K562 (cell line): ENCODE measurements at regions not wholly inside any gene's neighbourhood (a gene's known extent, or its start where the extent isn't known, plus 50 kb on each side); places are given as distances from the start of the nearest gene placed in this dataset.

ENCODE experiments used
- ATAC-seq: fragments of 200-7000 bp; cut with Tn5 transposase; 3 replicates; pipeline ENCODE4 v1.9.1; 2020; ENCODE audit warnings: moderate library complexity
- BruUV-seq: library from RNA; stranded (reverse); fragments of 400-500 nt; replicated peaks from 2 replicates; lab custom pipeline; 2021; lab: Mats Ljungman, UMichigan
- CTCF ChIA-PET: fragments of 300-600 bp; formaldehyde crosslinking; extraction: SDS; loops from one replicate; lab custom pipeline; 2021; ENCODE audit warnings: low intra/inter-chr PET ratio; lab: Yijun Ruan, JAX
- POLR2A ChIA-PET: fragments of 300-600, 350-650 bp; sonication (Branson Sonifier 250); formaldehyde crosslinking; extraction: SDS; loops from one replicate; lab custom pipeline; 2021; ENCODE audit warnings: antibody characterized with exemption, inconsistent platforms; lab: Yijun Ruan, JAX
- DNase-seq, 4 experiments: peaks; one replicate each; pipeline versions ENCODE4 v3.0.0 to v3.0.0-alpha.2; 2011 to 2018; ENCODE audit warnings: low spot score in 3 of 4, mixed read lengths in 3 of 4; ENCODE audit errors: extremely low read depth in 1 of 4
- FAIRE-seq: peaks from 2 replicates; lab custom pipeline; 2011; peaks lifted over from hg19 to GRCh38; lab: Jason Lieb, UNC
- H2AFZ ChIP-seq: 2 replicates; pipeline ENCODE4 v1.6.0; 2011; ENCODE audit warnings: low read depth, low read length, control low read depth, inconsistent platforms
- H3K27ac ChIP-seq: fragments of 200-600 bp; 3 replicates; pipeline ENCODE4 v1.8.0; 2011; ENCODE audit warnings: low read depth, mild to moderate bottlenecking, control low read depth, inconsistent platforms, low read length, moderate library complexity, mixed read lengths; ENCODE audit errors: extremely low read depth
- H3K27me3 ChIP-seq, 2 experiments: fragments of 300-600 bp in 1 of 2; 2 replicates in 1 of 2; 3 replicates in 1 of 2; pipeline versions ENCODE4 v1.6.0 to v1.8.0; 2011; ENCODE audit warnings: inconsistent platforms in 2 of 2, low read length in 2 of 2, mild to moderate bottlenecking in 1 of 2, mixed read lengths in 1 of 2, moderate library complexity in 1 of 2; ENCODE audit not compliant: control insufficient read depth in 2 of 2, insufficient read depth in 2 of 2
- H3K36me3 ChIP-seq: fragments of 300-600 bp; 3 replicates; pipeline ENCODE4 v1.8.0; 2011; ENCODE audit warnings: mild to moderate bottlenecking, low read length, inconsistent platforms; ENCODE audit not compliant: control insufficient read depth, insufficient read depth
- H3K4me1 ChIP-seq, 2 experiments: fragments of 200-600 bp in 1 of 2; replicated peaks in 1 of 2; 2 replicates in 1 of 2; 3 replicates in 1 of 2; pipeline versions ENCODE4 v1.5.1 to v1.8.0; 2011; ENCODE audit warnings: inconsistent platforms in 2 of 2, low read length in 2 of 2, mild to moderate bottlenecking in 1 of 2, mixed read lengths in 1 of 2, moderate library complexity in 1 of 2; ENCODE audit not compliant: control insufficient read depth in 2 of 2, insufficient read depth in 2 of 2
- H3K4me2 ChIP-seq: 2 replicates; pipeline ENCODE4 v1.6.1; 2011; ENCODE audit warnings: low read length, control low read depth, inconsistent platforms, mixed read lengths; ENCODE audit not compliant: insufficient read depth
- H3K4me3 ChIP-seq: fragments of 200-600 bp; sonication (generic), shearing (Covaris generic); 2 replicates; pipeline ENCODE4 v1.5.1; 2016; ENCODE audit warnings: control low read depth, inconsistent platforms
- H3K79me2 ChIP-seq: fragments of 200-600 bp; 3 replicates; pipeline ENCODE4 v1.8.0; 2011; ENCODE audit warnings: low read length, inconsistent platforms; ENCODE audit not compliant: control insufficient read depth, insufficient read depth
- H3K9ac ChIP-seq, 2 experiments: 2 replicates each; pipeline versions ENCODE4 v1.6.0 to v1.6.1; 2011; ENCODE audit warnings: low read depth in 2 of 2, low read length in 2 of 2, control low read depth in 1 of 2, inconsistent platforms in 1 of 2, mild to moderate bottlenecking in 1 of 2, mixed read lengths in 1 of 2; ENCODE audit not compliant: insufficient read depth in 1 of 2
- H3K9me1 ChIP-seq: one replicate; pipeline ENCODE4 v1.6.0; 2011; ENCODE audit warnings: inconsistent platforms, mild to moderate bottlenecking, low read length, moderate library complexity; ENCODE audit not compliant: control insufficient read depth, insufficient read depth
- H3K9me3 ChIP-seq: replicated peaks from 2 replicates; pipeline ENCODE4 v1.5.1; 2011; ENCODE audit warnings: low read depth, low read length, inconsistent platforms; ENCODE audit not compliant: control insufficient read depth, insufficient read depth
- H4K20me1 ChIP-seq: replicated peaks from 2 replicates; pipeline ENCODE4 v1.6.1; 2011; ENCODE audit warnings: low read length, inconsistent platforms, mixed read lengths; ENCODE audit not compliant: control insufficient read depth, insufficient read depth
- EZH2 ChIP-seq: IDR thresholded peaks from 2 replicates; pipeline ENCODE4 v1.6.1; 2012; ENCODE audit warnings: low read depth, mild to moderate bottlenecking, inconsistent platforms, low read length, borderline replicate concordance
- FOXJ2 ChIP-seq: fragments of 200-800 bp; sonication (Bioruptor generic); IDR thresholded peaks from 2 replicates; pipeline ENCODE4 v1.6.1; 2016; ENCODE audit warnings: missing genetic modification characterization, missing compliant biosample characterization
- NUFIP1 ChIP-seq: fragments of 450-650 bp; IDR thresholded peaks from 2 replicates; pipeline ENCODE4 v1.6.1; 2018; ENCODE audit not compliant: partially characterized antibody
- PHF20 ChIP-seq: fragments of 450-650 bp; IDR thresholded peaks from 2 replicates; pipeline ENCODE4 v1.6.1; 2018; ENCODE audit not compliant: partially characterized antibody
- SREBF1 ChIP-seq: fragments of 150-350 bp; IDR thresholded peaks from 2 replicates; pipeline ENCODE4 v1.6.1; 2014; ENCODE audit warnings: antibody characterized with exemption, low read depth, low read length, borderline replicate concordance
- TCF7 ChIP-seq: sonication (generic); IDR thresholded peaks from 2 replicates; pipeline ENCODE4 v1.6.1; 2016; ENCODE audit warnings: antibody characterized with exemption, borderline replicate concordance
- WGBS: fragments of 100-300 bp; shearing (Covaris generic); methylation state at CpG from one replicate; pipeline ENCODE4 v1.1.6; 2016; ENCODE audit warnings: low coverage, mixed read lengths; ENCODE audit not compliant: insufficient coverage; ENCODE audit errors: missing lambda C conversion rate; 5-methylcytosine and 5-hydroxymethylcytosine counted together
- in situ Hi-C: fragments of 300-500 bp; cut with MboI; formaldehyde crosslinking; loops from 4 replicates; pipeline ENCODE4 v1.15.0; 2018; ENCODE audit warnings: inconsistent platforms, mixed read lengths
- intact Hi-C: fragments of 100-400 bp; cut with micrococcal nuclease; formaldehyde crosslinking; loops from 2 replicates; pipeline ENCODE4 v1.14.2; 2022
- TF ChIP-seq, protein P1 (sequence below): fragments of 200-800 bp; sonication (Bioruptor generic); IDR thresholded peaks from 2 replicates; pipeline ENCODE4 v1.6.1; 2016; ENCODE audit warnings: missing genetic modification characterization, missing compliant biosample characterization
- TF ChIP-seq, protein P2 (sequence below): fragments of 450-650 bp; IDR thresholded peaks from 2 replicates; pipeline ENCODE4 v1.6.1; 2016; ENCODE audit warnings: mild to moderate bottlenecking

DNA sequence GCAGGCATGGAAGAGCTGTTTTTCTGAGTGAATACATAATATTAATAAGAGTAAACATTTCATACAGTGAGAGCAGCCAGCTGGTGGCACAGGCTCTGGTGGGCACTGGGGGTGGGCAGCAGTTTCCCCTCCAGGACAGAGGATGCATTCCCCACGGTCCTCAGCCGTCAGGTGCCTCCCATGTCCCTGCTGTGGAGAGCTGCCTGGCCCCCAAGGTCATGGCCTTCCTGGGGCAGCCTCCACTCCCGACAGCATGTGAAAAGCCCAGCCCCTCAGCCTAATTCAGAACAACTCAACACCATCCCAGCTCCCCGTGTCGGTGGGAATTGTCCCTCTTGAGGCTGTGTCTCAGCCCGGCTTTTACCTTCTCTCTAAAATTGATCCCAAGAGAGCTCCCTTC is 147.4 kb downstream of the GALR1 start:
- no peak overlapping the region for H3K27ac ChIP-seq
- no peaks in the 10 kb centered on the region for H3K36me3 ChIP-seq
- no peak overlapping the region for H3K9ac ChIP-seq
- intact Hi-C loops (no loop called here), in situ Hi-C loops (no loop called here)
- BruUV-seq = no TSS peak
- WGBS = 0% methylated on average over 6 of the region's 6 CpGs
- H3K9me1 ChIP-seq = no peaks in the 10 kb centered on the region
- no peaks in the 10 kb centered on the region for H3K9me3 ChIP-seq
- ATAC-seq (no peak), FAIRE-seq (no peak), DNase-seq (no peak)
- no peaks in the 10 kb centered on the region for H3K27me3 ChIP-seq
- no peak overlapping the region for H3K4me3 ChIP-seq
- TF ChIP-seq FOXJ2 (tag) = no peak
- H2AFZ ChIP-seq = no peak overlapping the region
- CTCF ChIA-PET = no interaction called here
- H3K4me1 ChIP-seq = no peaks in the 10 kb centered on the region
- POLR2A ChIA-PET = interaction anchor here (0.7 kb wide), 1 partner anchor 17 kb away, joined by 3 read pairs; no protein-coding TSS in a partner anchor
- no peak overlapping the region for H3K4me2 ChIP-seq
- no peaks in the 10 kb centered on the region for H3K79me2 ChIP-seq
- H4K20me1 ChIP-seq = no peaks in the 10 kb centered on the region

DNA sequence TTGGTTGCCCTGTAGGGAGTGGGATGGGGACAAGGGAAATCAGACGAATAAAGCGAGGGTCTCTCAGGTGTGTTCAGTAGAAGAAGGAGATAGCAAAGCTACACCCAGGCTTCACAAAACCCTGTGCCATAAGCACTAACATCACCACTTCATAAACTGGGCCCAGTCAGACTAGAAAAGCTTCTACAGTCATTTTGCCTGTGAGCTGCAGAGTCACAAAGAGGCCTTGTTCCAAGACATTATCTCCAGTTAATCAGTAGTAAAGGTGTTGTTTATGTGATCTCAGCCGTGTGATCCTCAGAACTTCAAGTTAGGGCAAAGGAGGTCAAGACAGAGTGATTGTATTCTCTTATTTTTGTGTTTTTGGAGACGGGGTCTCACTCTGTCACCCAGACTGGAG is 148.0 kb downstream of the GALR1 start:
- no peak for FAIRE-seq
- 3% methylated on average over 4 of the region's 4 CpGs for WGBS

More for the DNA sequence above, 148.0 kb downstream of the GALR1 start:
- Histone ChIP-seq H3K4me1 (no peaks in the 10 kb centered on the region), H4K20me1 (no peaks in the 10 kb centered on the region), H3K27me3 (no peaks in the 10 kb centered on the region), H3K9me1 (no peaks in the 10 kb centered on the region), H3K27ac (no peak overlapping the region), H3K9ac (no peak overlapping the region), H3K36me3 (no peaks in the 10 kb centered on the region), H3K79me2 (no peaks in the 10 kb centered on the region), H3K9me3 (no peaks in the 10 kb centered on the region), H3K4me3 (no peak overlapping the region), H2AFZ (no peak overlapping the region), H3K4me2 (no peak overlapping the region)
- ATAC-seq (no peak), DNase-seq (no peak)
- ChIA-PET CTCF (no interaction called here), POLR2A (interaction anchor here (0.7 kb wide), 1 partner anchor 18 kb away, joined by 3 read pairs; no protein-coding TSS in a partner anchor)
- no TSS peak for BruUV-seq
- intact Hi-C loops (no loop called here), in situ Hi-C loops (no loop called here)
- TF ChIP-seq TCF7 (no peak), PHF20 (no peak), EZH2 (no peak), SREBF1 (no peak), NUFIP1 (no peak)
- TF ChIP-seq, protein P1, sequence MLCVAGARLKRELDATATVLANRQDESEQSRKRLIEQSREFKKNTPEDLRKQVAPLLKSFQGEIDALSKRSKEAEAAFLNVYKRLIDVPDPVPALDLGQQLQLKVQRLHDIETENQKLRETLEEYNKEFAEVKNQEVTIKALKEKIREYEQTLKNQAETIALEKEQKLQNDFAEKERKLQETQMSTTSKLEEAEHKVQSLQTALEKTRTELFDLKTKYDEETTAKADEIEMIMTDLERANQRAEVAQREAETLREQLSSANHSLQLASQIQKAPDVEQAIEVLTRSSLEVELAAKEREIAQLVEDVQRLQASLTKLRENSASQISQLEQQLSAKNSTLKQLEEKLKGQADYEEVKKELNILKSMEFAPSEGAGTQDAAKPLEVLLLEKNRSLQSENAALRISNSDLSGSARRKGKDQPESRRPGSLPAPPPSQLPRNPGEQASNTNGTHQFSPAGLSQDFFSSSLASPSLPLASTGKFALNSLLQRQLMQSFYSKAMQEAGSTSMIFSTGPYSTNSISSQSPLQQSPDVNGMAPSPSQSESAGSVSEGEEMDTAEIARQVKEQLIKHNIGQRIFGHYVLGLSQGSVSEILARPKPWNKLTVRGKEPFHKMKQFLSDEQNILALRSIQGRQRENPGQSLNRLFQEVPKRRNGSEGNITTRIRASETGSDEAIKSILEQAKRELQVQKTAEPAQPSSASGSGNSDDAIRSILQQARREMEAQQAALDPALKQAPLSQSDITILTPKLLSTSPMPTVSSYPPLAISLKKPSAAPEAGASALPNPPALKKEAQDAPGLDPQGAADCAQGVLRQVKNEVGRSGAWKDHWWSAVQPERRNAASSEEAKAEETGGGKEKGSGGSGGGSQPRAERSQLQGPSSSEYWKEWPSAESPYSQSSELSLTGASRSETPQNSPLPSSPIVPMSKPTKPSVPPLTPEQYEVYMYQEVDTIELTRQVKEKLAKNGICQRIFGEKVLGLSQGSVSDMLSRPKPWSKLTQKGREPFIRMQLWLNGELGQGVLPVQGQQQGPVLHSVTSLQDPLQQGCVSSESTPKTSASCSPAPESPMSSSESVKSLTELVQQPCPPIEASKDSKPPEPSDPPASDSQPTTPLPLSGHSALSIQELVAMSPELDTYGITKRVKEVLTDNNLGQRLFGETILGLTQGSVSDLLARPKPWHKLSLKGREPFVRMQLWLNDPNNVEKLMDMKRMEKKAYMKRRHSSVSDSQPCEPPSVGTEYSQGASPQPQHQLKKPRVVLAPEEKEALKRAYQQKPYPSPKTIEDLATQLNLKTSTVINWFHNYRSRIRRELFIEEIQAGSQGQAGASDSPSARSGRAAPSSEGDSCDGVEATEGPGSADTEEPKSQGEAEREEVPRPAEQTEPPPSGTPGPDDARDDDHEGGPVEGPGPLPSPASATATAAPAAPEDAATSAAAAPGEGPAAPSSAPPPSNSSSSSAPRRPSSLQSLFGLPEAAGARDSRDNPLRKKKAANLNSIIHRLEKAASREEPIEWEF (CRISPR knock-in tag) = no peak
- TF ChIP-seq, protein P2, sequence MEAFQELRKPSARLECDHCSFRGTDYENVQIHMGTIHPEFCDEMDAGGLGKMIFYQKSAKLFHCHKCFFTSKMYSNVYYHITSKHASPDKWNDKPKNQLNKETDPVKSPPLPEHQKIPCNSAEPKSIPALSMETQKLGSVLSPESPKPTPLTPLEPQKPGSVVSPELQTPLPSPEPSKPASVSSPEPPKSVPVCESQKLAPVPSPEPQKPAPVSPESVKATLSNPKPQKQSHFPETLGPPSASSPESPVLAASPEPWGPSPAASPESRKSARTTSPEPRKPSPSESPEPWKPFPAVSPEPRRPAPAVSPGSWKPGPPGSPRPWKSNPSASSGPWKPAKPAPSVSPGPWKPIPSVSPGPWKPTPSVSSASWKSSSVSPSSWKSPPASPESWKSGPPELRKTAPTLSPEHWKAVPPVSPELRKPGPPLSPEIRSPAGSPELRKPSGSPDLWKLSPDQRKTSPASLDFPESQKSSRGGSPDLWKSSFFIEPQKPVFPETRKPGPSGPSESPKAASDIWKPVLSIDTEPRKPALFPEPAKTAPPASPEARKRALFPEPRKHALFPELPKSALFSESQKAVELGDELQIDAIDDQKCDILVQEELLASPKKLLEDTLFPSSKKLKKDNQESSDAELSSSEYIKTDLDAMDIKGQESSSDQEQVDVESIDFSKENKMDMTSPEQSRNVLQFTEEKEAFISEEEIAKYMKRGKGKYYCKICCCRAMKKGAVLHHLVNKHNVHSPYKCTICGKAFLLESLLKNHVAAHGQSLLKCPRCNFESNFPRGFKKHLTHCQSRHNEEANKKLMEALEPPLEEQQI = no peak
